ENCODE measurements at regions not wholly inside any gene's neighbourhood (a gene's known extent, or its start where the extent isn't known, plus 50 kb on each side); places are given as distances from the start of the nearest gene placed in this dataset.

DNA sequence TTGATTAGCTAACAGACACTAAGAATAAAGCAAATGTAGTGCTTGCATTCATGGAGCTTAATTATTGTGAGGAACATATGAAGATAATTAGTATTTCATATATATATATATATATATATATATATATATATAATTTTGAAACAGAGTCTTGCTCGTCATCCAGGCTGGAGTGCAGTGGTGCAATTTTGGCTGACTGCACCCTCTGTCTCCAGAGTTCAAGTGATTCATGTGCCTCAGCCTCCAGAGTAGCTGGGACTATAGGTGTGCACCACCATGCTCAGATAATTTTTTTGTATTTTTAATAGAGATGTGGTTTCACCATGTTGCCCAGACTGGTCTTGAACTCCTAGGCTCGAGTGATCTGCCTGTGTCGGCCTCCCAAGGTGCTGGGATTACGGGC is 1091.6 kb upstream of the TMEM132C start:
- Histone ChIP-seq H3K23ac (ENCODE audit: insufficient read length, low read depth, low read length) (no peak overlapping the region), H2BK5ac (ENCODE audit: insufficient read length, low read length) (no peak overlapping the region), H4K91ac (ENCODE audit: insufficient read length, low read depth, low read length) (no peak overlapping the region), H3K27me3 (ENCODE audit: insufficient read depth, low read length) (no peaks in the 10 kb centered on the region), H2BK15ac (ENCODE audit: low read depth, low read length) (no peak overlapping the region), H3K23me2 (ENCODE audit: insufficient read length, low read depth, low read length, poor library complexity, severe bottlenecking) (no peaks in the 10 kb centered on the region), H3K18ac (ENCODE audit: insufficient read length, low read depth, low read length) (no peak overlapping the region), H3K56ac (ENCODE audit: insufficient read length, low read depth, low read length) (no peak overlapping the region), H4K20me1 (ENCODE audit: control insufficient read depth, insufficient read depth, insufficient read length) (no peaks in the 10 kb centered on the region), H2AFZ (ENCODE audit: low read length) (no peak overlapping the region), H3T11ph (ENCODE audit: low read length) (no peak overlapping the region), H2BK12ac (ENCODE audit: insufficient read length, low read depth, low read length) (no peak overlapping the region), H3K79me1 (ENCODE audit: insufficient read depth, low read depth, low read length, poor library complexity, severe bottlenecking) (no peaks in the 10 kb centered on the region), H2BK120ac (ENCODE audit: low read depth, low read length, poor library complexity, severe bottlenecking) (no peak overlapping the region), H4K5ac (ENCODE audit: insufficient read length, low read depth, low read length) (no peak overlapping the region), H3K9me3 (ENCODE audit: control insufficient read depth, low read depth, low read length) (peaks cover 13% of the 10 kb centered on the region), H3K4ac (ENCODE audit: low read depth, low read length) (no peak overlapping the region), H3K9ac (ENCODE audit: extremely low read depth, insufficient read length, low read length) (no peak overlapping the region), H2AK5ac (ENCODE audit: insufficient read length, low read length) (no peak overlapping the region), H2BK20ac (ENCODE audit: low read depth, low read length, poor library complexity, severe bottlenecking) (no peak overlapping the region), H3K14ac (ENCODE audit: insufficient read depth, low read length) (no peak overlapping the region), H3K4me2 (ENCODE audit: insufficient read depth, insufficient read length, low read length) (no peak overlapping the region), H3K4me1 (ENCODE audit: insufficient read depth, low read length) (no peaks in the 10 kb centered on the region), H3K79me2 (ENCODE audit: insufficient read depth, low read length) (no peaks in the 10 kb centered on the region), H3K27ac (ENCODE audit: insufficient read length, low read depth, low read length) (no peak overlapping the region), H4K8ac (replicated peaks; ENCODE audit: insufficient read length, low read depth, low read length) (no peak overlapping the region)
- Mint-ChIP-seq H3K4me1 (peaks cover 2 to 4% of the 10 kb centered on the region in 2 experiments; a peak in 3 of 4 replicates), H3K9me3 (peaks cover 45 to 58% of the 10 kb centered on the region in 2 experiments), H3K36me3 (ENCODE audit: insufficient read depth in 1 of 3, low read depth in 3 of 3) (peaks cover 18 to 41% (median 26%) of the 10 kb centered on the region in 3 experiments), H3K4me3 (no peak overlapping the region), H3K27me3 (ENCODE audit: low read depth) (peaks cover 2% of the 10 kb centered on the region), H3K27ac (no peak overlapping the region)
- DNase-seq = no peak
- TF ChIP-seq, protein P1, sequence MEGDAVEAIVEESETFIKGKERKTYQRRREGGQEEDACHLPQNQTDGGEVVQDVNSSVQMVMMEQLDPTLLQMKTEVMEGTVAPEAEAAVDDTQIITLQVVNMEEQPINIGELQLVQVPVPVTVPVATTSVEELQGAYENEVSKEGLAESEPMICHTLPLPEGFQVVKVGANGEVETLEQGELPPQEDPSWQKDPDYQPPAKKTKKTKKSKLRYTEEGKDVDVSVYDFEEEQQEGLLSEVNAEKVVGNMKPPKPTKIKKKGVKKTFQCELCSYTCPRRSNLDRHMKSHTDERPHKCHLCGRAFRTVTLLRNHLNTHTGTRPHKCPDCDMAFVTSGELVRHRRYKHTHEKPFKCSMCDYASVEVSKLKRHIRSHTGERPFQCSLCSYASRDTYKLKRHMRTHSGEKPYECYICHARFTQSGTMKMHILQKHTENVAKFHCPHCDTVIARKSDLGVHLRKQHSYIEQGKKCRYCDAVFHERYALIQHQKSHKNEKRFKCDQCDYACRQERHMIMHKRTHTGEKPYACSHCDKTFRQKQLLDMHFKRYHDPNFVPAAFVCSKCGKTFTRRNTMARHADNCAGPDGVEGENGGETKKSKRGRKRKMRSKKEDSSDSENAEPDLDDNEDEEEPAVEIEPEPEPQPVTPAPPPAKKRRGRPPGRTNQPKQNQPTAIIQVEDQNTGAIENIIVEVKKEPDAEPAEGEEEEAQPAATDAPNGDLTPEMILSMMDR (conservative IDR thresholded peaks at IDR 0.05) = no peak
- no CpG with 5 or more reads among the region's 4 CpGs for WGBS (ENCODE audit: extremely low coverage, insufficient read length, low lambda C conversion rate)

All from H9 (cell line).